DMS114 treated with DMSO at 0.1 percent for 48 hours (cell line): ENCODE measurements at regions not wholly inside any gene's neighbourhood (a gene's known extent, or its start where the extent isn't known, plus 50 kb on each side); places are given as distances from the start of the nearest gene placed in this dataset.

Source experiments
- DNase-seq: peaks from one replicate; lab custom pipeline; 2025; ENCODE audit not compliant: unreplicated experiment; lab: John Stamatoyannopoulos, UW

- DNase-seq, result no peak
Observed at GRCh38 chr2:140063356-140063755, 1283.2 kb upstream of the NXPH2 start.

GRCh38 chr2:140061240-140061639 is 1281.0 kb upstream of the NXPH2 start:
- no peak for DNase-seq

GRCh38 chr2:140057928-140058327 is 1277.7 kb upstream of the NXPH2 start:
- no peak for DNase-seq

GRCh38 chr2:140041811-140042210 is 1261.6 kb upstream of the NXPH2 start:
- DNase-seq, result no peak

GRCh38 chr2:140041239-140041638 is 1261.0 kb upstream of the NXPH2 start:
- no peak for DNase-seq

GRCh38 chr2:140033638-140034037 is 1253.4 kb upstream of the NXPH2 start:
- DNase-seq, result no peak

GRCh38 chr2:140027966-140028365 is 1247.8 kb upstream of the NXPH2 start:
- no peak for DNase-seq

GRCh38 chr2:140027320-140027719 is 1247.1 kb upstream of the NXPH2 start:
- DNase-seq, result no peak

- no peak for DNase-seq
Observed at GRCh38 chr2:140023291-140023690, 1243.1 kb upstream of the NXPH2 start.

GRCh38 chr2:140018541-140018940 is 1238.4 kb upstream of the NXPH2 start:
- DNase-seq, result no peak

- DNase-seq, result no peak
Observed at GRCh38 chr2:140014204-140014546, 1234.0 kb upstream of the NXPH2 start.

GRCh38 chr2:140013545-140014203 is 1233.5 kb upstream of the NXPH2 start:
- DNase-seq, result no peak

- no peak for DNase-seq
Observed at GRCh38 chr2:140011287-140011686, 1231.1 kb upstream of the NXPH2 start.

GRCh38 chr2:140002110-140002509 is 1221.9 kb upstream of the NXPH2 start:
- DNase-seq, result no peak

GRCh38 chr2:139992711-139993345 is 1212.6 kb upstream of the NXPH2 start:
- DNase-seq, result no peak

GRCh38 chr2:139992078-139992477 is 1211.9 kb upstream of the NXPH2 start:
- no peak for DNase-seq

GRCh38 chr2:139990646-139991335 is 1210.6 kb upstream of the NXPH2 start:
- no peak for DNase-seq

- DNase-seq, result no peak
Observed at GRCh38 chr2:139969323-139969722, 1189.1 kb upstream of the NXPH2 start.

- DNase-seq, result no peak
Observed at GRCh38 chr2:139968588-139968987, 1188.4 kb upstream of the NXPH2 start.

GRCh38 chr2:139967665-139968064 is 1187.5 kb upstream of the NXPH2 start:
- DNase-seq, result no peak

GRCh38 chr2:139964721-139965440 is 1184.7 kb upstream of the NXPH2 start:
- no peak for DNase-seq

GRCh38 chr2:139963863-139964355 is 1183.7 kb upstream of the NXPH2 start:
- no peak for DNase-seq
